ENCODE measurements at regions not wholly inside any gene's neighbourhood (a gene's known extent, or its start where the extent isn't known, plus 50 kb on each side); places are given as distances from the start of the nearest gene placed in this dataset.

DNA sequence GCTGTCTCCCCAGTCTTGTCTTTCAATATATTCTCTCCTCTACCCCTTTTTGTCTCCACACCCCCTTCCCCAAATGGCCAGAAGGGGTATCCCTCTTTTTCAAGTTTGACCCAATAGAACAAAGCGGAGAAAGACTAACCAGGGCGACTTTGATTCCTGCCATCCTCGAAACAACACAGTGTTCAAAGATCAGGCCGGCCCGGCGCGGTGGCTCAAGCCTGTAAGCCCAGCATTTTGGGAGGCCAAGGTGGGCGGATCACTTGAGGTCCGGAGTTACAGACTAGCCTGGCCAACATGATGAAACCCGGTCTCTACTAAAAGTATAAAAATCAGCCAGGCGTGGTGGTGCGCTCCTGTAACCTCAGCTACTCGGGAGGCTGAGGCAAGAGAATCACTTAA lies 77.0 kb upstream of the IFNAR2 start:
- in situ Hi-C loops (cut with HindIII; ENCODE audit: low sequenced_read_pairs), result no loop called here
- no peak overlapping the region for H3K4me3 ChIP-seq (ENCODE audit: low read depth, low read length)
- TF ChIP-seq, protein P1, sequence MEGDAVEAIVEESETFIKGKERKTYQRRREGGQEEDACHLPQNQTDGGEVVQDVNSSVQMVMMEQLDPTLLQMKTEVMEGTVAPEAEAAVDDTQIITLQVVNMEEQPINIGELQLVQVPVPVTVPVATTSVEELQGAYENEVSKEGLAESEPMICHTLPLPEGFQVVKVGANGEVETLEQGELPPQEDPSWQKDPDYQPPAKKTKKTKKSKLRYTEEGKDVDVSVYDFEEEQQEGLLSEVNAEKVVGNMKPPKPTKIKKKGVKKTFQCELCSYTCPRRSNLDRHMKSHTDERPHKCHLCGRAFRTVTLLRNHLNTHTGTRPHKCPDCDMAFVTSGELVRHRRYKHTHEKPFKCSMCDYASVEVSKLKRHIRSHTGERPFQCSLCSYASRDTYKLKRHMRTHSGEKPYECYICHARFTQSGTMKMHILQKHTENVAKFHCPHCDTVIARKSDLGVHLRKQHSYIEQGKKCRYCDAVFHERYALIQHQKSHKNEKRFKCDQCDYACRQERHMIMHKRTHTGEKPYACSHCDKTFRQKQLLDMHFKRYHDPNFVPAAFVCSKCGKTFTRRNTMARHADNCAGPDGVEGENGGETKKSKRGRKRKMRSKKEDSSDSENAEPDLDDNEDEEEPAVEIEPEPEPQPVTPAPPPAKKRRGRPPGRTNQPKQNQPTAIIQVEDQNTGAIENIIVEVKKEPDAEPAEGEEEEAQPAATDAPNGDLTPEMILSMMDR (IDR thresholded peaks at IDR 0.05; ENCODE audit: low read depth, low read length), result no peak
- DNase-seq (ENCODE audit: low read depth, low spot score), result no peak

DNA sequence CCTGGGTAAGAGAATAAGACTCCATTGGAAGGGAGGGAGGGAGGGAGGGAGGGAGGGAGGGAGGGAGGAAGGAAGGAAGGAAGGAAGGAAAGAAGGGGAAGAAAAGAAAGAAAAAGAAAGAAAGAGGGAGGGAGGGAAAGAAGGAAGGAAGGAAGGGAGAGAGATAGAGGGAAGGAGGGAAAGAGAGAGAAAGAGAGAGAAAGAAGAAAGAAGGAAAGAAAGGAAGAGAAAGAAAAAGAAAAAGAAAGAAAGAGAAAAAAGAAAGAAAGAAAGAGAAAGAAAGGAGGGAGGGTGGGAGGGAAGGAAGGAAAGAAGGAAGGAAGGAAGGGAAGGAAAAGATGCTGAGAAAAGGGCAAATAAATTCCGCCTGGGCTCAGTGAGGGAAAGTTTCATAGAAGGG lies 74.7 kb upstream of the IFNAR2 start:
- TF ChIP-seq, protein P1 (IDR thresholded peaks at IDR 0.05; ENCODE audit: low read depth, low read length), result no peak
- H3K4me3 ChIP-seq (ENCODE audit: low read depth, low read length), result no peak overlapping the region
- in situ Hi-C loops (cut with HindIII; ENCODE audit: low sequenced_read_pairs), result no loop called here
- no peak for DNase-seq (ENCODE audit: low read depth, low spot score)

GRCh38 chr21:33155422-33155821 lies 74.3 kb upstream of the IFNAR2 start:
- no peak for DNase-seq (ENCODE audit: low read depth, low spot score)
- in situ Hi-C loops (cut with HindIII; ENCODE audit: low sequenced_read_pairs), result no loop called here
- no peak overlapping the region for H3K4me3 ChIP-seq (ENCODE audit: low read depth, low read length)
- TF ChIP-seq, protein P1 (IDR thresholded peaks at IDR 0.05; ENCODE audit: low read depth, low read length), result no peak

- no peak overlapping the region for H3K4me3 ChIP-seq (ENCODE audit: low read depth, low read length)
- peak; percentile 2 for DNase-seq (ENCODE audit: low read depth, low spot score)
- TF ChIP-seq, protein P1 (IDR thresholded peaks at IDR 0.05; ENCODE audit: low read depth, low read length), result no peak
- in situ Hi-C loops (cut with HindIII; ENCODE audit: low sequenced_read_pairs), result no loop called here
Measured at GRCh38 chr21:33157303-33157702, 72.4 kb upstream of the IFNAR2 start.

- DNase-seq (ENCODE audit: low read depth, low spot score), result no peak
- no peak overlapping the region for H3K4me3 ChIP-seq (ENCODE audit: low read depth, low read length)
- in situ Hi-C loops (cut with HindIII; ENCODE audit: low sequenced_read_pairs), result no loop called here
- TF ChIP-seq, protein P1 (IDR thresholded peaks at IDR 0.05; ENCODE audit: low read depth, low read length), result no peak
Measured at GRCh38 chr21:33158654-33159053, 71.1 kb upstream of the IFNAR2 start.

- DNase-seq (ENCODE audit: low read depth, low spot score), result no peak
- TF ChIP-seq, protein P1 (IDR thresholded peaks at IDR 0.05; ENCODE audit: low read depth, low read length), result no peak
- H3K4me3 ChIP-seq (ENCODE audit: low read depth, low read length), result no peak overlapping the region
- in situ Hi-C loops (cut with HindIII; ENCODE audit: low sequenced_read_pairs), result no loop called here
Measured at GRCh38 chr21:33162436-33162951, 67.2 kb upstream of the IFNAR2 start.

DNA sequence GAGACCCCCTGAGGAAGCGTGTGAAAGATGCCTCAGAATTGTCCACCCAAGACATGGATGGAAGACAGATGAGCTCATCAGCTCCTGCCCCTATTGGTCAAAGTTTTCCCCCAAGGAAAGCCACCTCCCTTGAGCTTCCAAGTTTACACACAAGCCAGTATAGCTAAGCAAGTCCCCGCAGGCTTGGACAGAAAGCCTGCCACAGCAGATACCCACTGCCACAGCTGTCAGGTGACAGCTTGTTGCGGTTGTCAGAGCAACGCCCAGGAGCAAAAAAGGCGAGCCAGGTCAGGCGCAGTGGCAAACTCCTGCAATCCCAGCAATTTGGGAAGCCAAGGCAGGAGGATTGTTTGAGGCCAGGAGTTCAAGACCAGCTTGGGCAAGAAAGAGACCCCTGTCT lies 60.9 kb upstream of the IFNAR2 start:
- in situ Hi-C loops (cut with HindIII; ENCODE audit: low sequenced_read_pairs), result no loop called here
- no peak overlapping the region for H3K4me3 ChIP-seq (ENCODE audit: low read depth, low read length)
- no peak for DNase-seq (ENCODE audit: low read depth, low spot score)
- TF ChIP-seq, protein P1 (IDR thresholded peaks at IDR 0.05; ENCODE audit: low read depth, low read length), result no peak

All from astrocyte of the spinal cord (primary cell).